Astrocyte (in vitro differentiated cells and primary cell): ENCODE measurements at regions not wholly inside any gene's neighbourhood (a gene's known extent, or its start where the extent isn't known, plus 50 kb on each side); places are given as distances from the start of the nearest gene placed in this dataset.

Experiments used
- CTCF ChIP-seq: IDR thresholded peaks from 2 replicates; pipeline ENCODE4 v1.5.1; 2011; ENCODE audit warnings: low read depth, mild to moderate bottlenecking, inconsistent platforms, low read length, moderate library complexity; ENCODE audit not compliant: insufficient read depth
- EZH2 ChIP-seq: IDR thresholded peaks from 2 replicates; pipeline ENCODE4 v1.6.1; 2012; ENCODE audit warnings: mild to moderate bottlenecking, low read length, inconsistent platforms; ENCODE audit not compliant: insufficient read depth

- TF ChIP-seq CTCF (no peak), EZH2 (no peak)
Measured at GRCh38 chr7:142468871-142469665, 211.2 kb upstream of the PRSS58 start.
